B cell (primary cell): ENCODE measurements at regions not wholly inside any gene's neighbourhood (a gene's known extent, or its start where the extent isn't known, plus 50 kb on each side); places are given as distances from the start of the nearest gene placed in this dataset.
"Not testable (repeated sequence)": the region's sequence is repeated elsewhere in the genome, so short reads cannot be mapped to it uniquely, and the experiment has no call there.

ENCODE experiments used
- CTCF ChIP-seq: fragments of 200-600 bp; IDR thresholded peaks from one replicate; pipeline ENCODE4 v1.8.0; 2022; ENCODE audit warnings: antibody characterized with exemption, mild to moderate bottlenecking
- EZH2 ChIP-seq: IDR thresholded peaks from 2 replicates; pipeline ENCODE4 v1.6.1; 2012; ENCODE audit warnings: borderline replicate concordance, low read depth, mild to moderate bottlenecking, moderate library complexity, low read length; ENCODE audit not compliant: insufficient read depth, poor library complexity, severe bottlenecking

DNA sequence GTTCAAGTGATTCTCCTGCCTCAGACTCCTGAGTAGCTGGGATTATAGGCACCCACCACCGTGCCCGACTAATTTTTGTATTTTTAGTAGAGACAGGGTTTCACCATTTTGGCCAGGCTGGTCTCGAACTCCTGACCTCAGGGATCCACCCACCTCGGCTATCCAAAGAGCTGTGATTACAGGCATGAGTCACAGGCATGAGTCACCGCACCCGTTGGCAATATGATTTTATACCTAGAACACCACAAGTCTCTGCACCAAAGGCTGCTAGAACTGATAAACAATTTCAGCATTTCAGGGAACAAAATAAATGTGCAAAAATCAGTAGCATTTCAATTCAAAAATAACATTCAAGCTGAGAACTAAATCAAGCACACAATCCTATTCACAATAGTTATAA, 1177.6 kb downstream of the STIM2 start:
- not testable (repeated sequence) for TF ChIP-seq CTCF, EZH2
